HG03280 (cell line): ENCODE measurements at regions not wholly inside any gene's neighbourhood (a gene's known extent, or its start where the extent isn't known, plus 50 kb on each side); places are given as distances from the start of the nearest gene placed in this dataset.

ENCODE experiments used
- ATAC-seq: cut with Tn5 transposase; IDR thresholded peaks from one replicate; pipeline ENCODE4 v1.9.1; 2021; ENCODE audit warnings: mild to moderate bottlenecking, moderate library complexity; ENCODE audit not compliant: unreplicated experiment

GRCh38 chr10:78571286-78571685 is 497.5 kb upstream of the ZMIZ1 start:
- ATAC-seq, result no peak

GRCh38 chr10:78571891-78572290 is 496.9 kb upstream of the ZMIZ1 start:
- ATAC-seq, result no peak

GRCh38 chr10:78572565-78572964 is 496.2 kb upstream of the ZMIZ1 start:
- no peak for ATAC-seq

- no peak for ATAC-seq
Measured at GRCh38 chr10:78574547-78574946, 494.2 kb upstream of the ZMIZ1 start.

- ATAC-seq, result no peak
Measured at GRCh38 chr10:78575400-78575799, 493.4 kb upstream of the ZMIZ1 start.

GRCh38 chr10:78576276-78576675 is 492.5 kb upstream of the ZMIZ1 start:
- ATAC-seq, result no peak

GRCh38 chr10:78577712-78578111 is 491.1 kb upstream of the ZMIZ1 start:
- no peak for ATAC-seq

GRCh38 chr10:78578929-78579328 is 489.8 kb upstream of the ZMIZ1 start:
- no peak for ATAC-seq

GRCh38 chr10:78579576-78579975 is 489.2 kb upstream of the ZMIZ1 start:
- no peak for ATAC-seq

GRCh38 chr10:78579995-78580394 is 488.8 kb upstream of the ZMIZ1 start:
- no peak for ATAC-seq

GRCh38 chr10:78581133-78581694 is 487.6 kb upstream of the ZMIZ1 start:
- ATAC-seq, result no peak

GRCh38 chr10:78582540-78582939 is 486.2 kb upstream of the ZMIZ1 start:
- ATAC-seq, result no peak

- ATAC-seq, result no peak
Measured at GRCh38 chr10:78584266-78584665, 484.5 kb upstream of the ZMIZ1 start.

- no peak for ATAC-seq
Measured at GRCh38 chr10:78584681-78585080, 484.1 kb upstream of the ZMIZ1 start.

- no peak for ATAC-seq
Measured at GRCh38 chr10:78585952-78586351, 482.8 kb upstream of the ZMIZ1 start.

- no peak for ATAC-seq
Measured at GRCh38 chr10:78588194-78588811, 480.5 kb upstream of the ZMIZ1 start.

- no peak for ATAC-seq
Measured at GRCh38 chr10:78589687-78590086, 479.1 kb upstream of the ZMIZ1 start.

GRCh38 chr10:78591066-78591465 is 477.7 kb upstream of the ZMIZ1 start:
- ATAC-seq, result no peak

- ATAC-seq, result no peak
Measured at GRCh38 chr10:78594559-78595268, 474.1 kb upstream of the ZMIZ1 start.

GRCh38 chr10:78595269-78595619 is 473.5 kb upstream of the ZMIZ1 start:
- ATAC-seq, result no peak

- no peak for ATAC-seq
Measured at GRCh38 chr10:78596556-78596955, 472.2 kb upstream of the ZMIZ1 start.

GRCh38 chr10:78597796-78598555 is 470.8 kb upstream of the ZMIZ1 start:
- ATAC-seq, result no peak
